ENCODE measurements at regions not wholly inside any gene's neighbourhood (a gene's known extent, or its start where the extent isn't known, plus 50 kb on each side); places are given as distances from the start of the nearest gene placed in this dataset.

DNA sequence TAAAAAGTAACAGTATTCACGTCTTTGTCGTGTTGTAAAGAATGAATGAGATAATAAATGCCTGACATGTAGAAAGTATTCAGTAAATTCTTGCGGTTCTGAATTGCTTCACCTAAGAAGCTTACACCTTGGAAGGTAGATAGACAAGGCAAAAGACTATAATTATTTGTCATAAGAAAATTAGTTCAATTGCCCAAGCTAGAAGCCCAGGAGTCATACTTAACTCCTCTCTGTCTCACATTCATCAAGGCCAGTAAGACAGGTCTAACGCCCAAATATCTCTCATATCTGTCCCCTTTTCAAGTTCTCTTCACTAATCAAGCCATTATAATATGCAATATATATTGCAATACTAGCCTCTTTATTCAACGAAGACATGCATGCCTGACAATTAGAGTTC, 87.7 kb upstream of the AMOTL1 start:
- Histone ChIP-seq H3K4me1 (ENCODE audit: insufficient read depth) (no peaks in the 10 kb centered on the region), H3K27me3 (no peaks in the 10 kb centered on the region), H3K4me3 (no peak overlapping the region), H3K27ac (no peak overlapping the region), H3K9me3 (no peaks in the 10 kb centered on the region), H3K36me3 (no peaks in the 10 kb centered on the region)
- TF ChIP-seq EP300 (IDR thresholded peaks at IDR 0.05) (no peak), POLR2A (IDR thresholded peaks at IDR 0.05) (no peak)
- TF ChIP-seq, protein P1, sequence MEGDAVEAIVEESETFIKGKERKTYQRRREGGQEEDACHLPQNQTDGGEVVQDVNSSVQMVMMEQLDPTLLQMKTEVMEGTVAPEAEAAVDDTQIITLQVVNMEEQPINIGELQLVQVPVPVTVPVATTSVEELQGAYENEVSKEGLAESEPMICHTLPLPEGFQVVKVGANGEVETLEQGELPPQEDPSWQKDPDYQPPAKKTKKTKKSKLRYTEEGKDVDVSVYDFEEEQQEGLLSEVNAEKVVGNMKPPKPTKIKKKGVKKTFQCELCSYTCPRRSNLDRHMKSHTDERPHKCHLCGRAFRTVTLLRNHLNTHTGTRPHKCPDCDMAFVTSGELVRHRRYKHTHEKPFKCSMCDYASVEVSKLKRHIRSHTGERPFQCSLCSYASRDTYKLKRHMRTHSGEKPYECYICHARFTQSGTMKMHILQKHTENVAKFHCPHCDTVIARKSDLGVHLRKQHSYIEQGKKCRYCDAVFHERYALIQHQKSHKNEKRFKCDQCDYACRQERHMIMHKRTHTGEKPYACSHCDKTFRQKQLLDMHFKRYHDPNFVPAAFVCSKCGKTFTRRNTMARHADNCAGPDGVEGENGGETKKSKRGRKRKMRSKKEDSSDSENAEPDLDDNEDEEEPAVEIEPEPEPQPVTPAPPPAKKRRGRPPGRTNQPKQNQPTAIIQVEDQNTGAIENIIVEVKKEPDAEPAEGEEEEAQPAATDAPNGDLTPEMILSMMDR (IDR thresholded peaks at IDR 0.05): no peak
- intact Hi-C loops (cut with DNase I): no loop called here
- DNase-seq: no peak
- WGBS, 3 donors: 79 to 89% (median 82%) methylated on average over 5 of the region's 5 CpGs

DNA sequence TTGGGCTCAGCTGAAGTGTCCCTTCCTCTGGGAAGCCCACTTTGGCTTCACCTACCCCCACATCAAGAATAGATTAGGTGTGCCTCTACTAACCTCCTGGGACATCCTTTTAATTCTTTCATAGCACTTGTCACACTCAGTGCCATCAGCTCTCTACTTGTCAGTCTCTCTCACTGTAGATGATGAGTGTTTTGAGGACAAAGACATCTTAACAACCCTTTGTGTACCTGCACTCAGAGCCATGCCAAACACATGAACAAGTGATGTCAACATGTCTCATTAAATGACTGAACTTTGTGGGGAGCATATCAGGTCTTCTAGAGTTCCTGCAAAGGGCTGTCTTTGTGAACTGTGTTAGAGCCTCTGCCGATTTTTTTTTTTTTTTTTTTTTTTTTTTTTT, 87.0 kb upstream of the AMOTL1 start:
- intact Hi-C loops (cut with DNase I): no loop called here
- TF ChIP-seq POLR2A (IDR thresholded peaks at IDR 0.05) (no peak), EP300 (IDR thresholded peaks at IDR 0.05) (no peak)
- TF ChIP-seq, protein P1 (IDR thresholded peaks at IDR 0.05): no peak
- Histone ChIP-seq H3K36me3 (no peaks in the 10 kb centered on the region), H3K27me3 (no peaks in the 10 kb centered on the region), H3K27ac (no peak overlapping the region), H3K9me3 (no peaks in the 10 kb centered on the region), H3K4me1 (ENCODE audit: insufficient read depth) (no peaks in the 10 kb centered on the region), H3K4me3 (no peak overlapping the region)
- DNase-seq: no peak
- WGBS, 3 donors: 77 to 94% (median 79%) methylated on average over 1 of the region's 1 CpG

DNA sequence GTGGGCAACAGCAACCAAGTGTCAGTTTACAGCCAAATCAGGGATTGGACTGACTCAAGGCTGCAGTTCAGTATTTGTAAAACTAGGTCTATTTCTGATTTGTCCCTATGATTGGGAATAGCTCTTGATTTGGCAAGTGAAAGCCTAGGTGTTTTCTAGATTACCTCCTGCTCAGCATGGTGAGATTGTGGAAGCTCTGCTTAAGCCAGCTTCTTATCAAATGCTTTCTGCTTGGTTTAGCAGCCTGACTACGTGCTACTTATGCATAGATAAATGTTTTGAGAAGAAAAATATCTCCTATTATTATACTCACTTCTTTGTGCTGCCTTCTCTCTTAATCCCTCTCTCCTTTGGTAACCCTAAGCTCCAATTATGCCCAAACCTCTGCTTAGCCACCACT, 86.3 kb upstream of the AMOTL1 start:
- Histone ChIP-seq H3K4me1 (ENCODE audit: insufficient read depth) (no peaks in the 10 kb centered on the region), H3K36me3 (no peaks in the 10 kb centered on the region), H3K9me3 (no peaks in the 10 kb centered on the region), H3K27me3 (no peaks in the 10 kb centered on the region), H3K4me3 (no peak overlapping the region), H3K27ac (no peak overlapping the region)
- intact Hi-C loops (cut with DNase I): no loop called here
- 63 to 67% (median 63%) methylated on average over 1 of the region's 1 CpG for WGBS, 3 donors
- DNase-seq: no peak
- no peak for TF ChIP-seq POLR2A (IDR thresholded peaks at IDR 0.05)
- TF ChIP-seq, protein P1 (IDR thresholded peaks at IDR 0.05): no peak
- no peak for TF ChIP-seq EP300 (IDR thresholded peaks at IDR 0.05)

DNA sequence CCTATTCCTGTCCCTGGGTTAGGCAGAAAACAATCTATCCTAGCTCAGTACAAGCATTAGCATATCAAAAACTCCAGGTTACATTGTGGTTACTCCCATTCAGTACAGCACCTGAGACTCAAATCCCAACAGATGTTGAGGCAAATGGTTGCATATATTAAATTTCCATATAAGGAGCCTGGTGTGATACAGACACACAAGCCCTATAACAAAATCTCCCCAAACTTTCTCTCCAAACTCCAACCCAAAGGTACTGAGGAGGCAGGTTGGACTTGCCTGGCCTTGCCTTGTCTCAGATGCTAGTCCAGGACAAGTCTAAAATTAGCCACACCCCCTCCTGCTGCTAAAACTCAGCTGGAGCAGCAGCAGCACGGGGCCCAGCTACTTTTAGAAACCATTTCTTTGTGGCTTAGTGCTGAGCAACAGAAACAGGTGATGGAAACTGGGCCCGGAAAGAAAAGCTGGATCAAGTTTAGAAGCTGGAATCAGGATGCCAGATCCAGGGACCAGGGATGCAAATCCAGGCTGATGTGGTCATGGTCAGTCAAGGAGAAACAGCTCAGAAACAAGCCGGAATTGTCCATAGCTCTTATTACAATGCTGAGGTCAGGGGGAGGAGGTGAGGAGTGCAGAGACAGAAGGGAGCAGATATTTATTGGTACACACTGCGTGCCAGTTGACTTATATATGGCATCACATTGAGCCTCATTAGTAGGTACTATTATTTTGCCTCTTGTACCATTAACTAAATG, 73.7 kb upstream of the AMOTL1 start:
- no peak overlapping the region for H3K4me3 ChIP-seq
- TF ChIP-seq EP300 (IDR thresholded peaks at IDR 0.05) (no peak), POLR2A (IDR thresholded peaks at IDR 0.05) (no peak)
- TF ChIP-seq, protein P1 (IDR thresholded peaks at IDR 0.05): no peak
- DNase-seq: no peak
- no peaks in the 10 kb centered on the region for H3K9me3 ChIP-seq
- H3K4me1 ChIP-seq (ENCODE audit: insufficient read depth): no peaks in the 10 kb centered on the region
- H3K27ac ChIP-seq: no peak overlapping the region
- 76 to 77% (median 76%) methylated on average over 4 of the region's 4 CpGs for WGBS, 3 donors
- intact Hi-C loops (cut with DNase I): loop anchor here in 1 of 4 donors (10.0 kb wide), 1 partner anchor 1740 kb away; no protein-coding TSS in a partner anchor
- H3K36me3 ChIP-seq: no peaks in the 10 kb centered on the region
- H3K27me3 ChIP-seq: no peaks in the 10 kb centered on the region

All from ovary (tissue), 7 donors.